ENCODE measurements at regions not wholly inside any gene's neighbourhood (a gene's known extent, or its start where the extent isn't known, plus 50 kb on each side); places are given as distances from the start of the nearest gene placed in this dataset.

DNA sequence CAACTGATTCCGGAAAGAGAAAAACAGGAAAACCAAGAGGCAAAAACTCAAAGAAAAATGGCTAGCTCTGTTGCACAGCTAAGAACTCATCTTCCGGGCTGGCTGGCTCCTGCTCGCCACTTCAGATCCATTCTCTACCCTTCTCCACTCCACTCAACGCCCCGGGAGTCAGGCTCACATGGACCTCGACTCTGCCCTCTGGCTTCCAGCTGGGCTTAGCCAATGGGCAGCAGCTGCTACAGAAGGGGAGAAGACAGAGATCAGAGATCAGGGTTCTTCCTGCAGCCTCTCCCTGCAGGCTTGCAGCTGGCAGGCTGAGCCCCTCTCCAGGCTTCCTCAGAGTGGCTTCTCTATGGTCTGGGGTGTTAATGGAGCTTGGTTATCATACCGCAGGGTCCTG is 187.5 kb downstream of the MED10 start:
- no peak overlapping the region for H2AK5ac ChIP-seq (ENCODE audit: insufficient read length, low read length)
- no peak overlapping the region for H3T11ph ChIP-seq (ENCODE audit: low read length)
- no peak overlapping the region for H3K18ac ChIP-seq (ENCODE audit: insufficient read length, low read depth, low read length)
- no peak overlapping the region for H3K9ac ChIP-seq (ENCODE audit: extremely low read depth, insufficient read length, low read length)
- no peaks in the 10 kb centered on the region for H3K9me3 ChIP-seq (ENCODE audit: control insufficient read depth, low read depth, low read length)
- no peak overlapping the region for H3K4me2 ChIP-seq (ENCODE audit: insufficient read depth, insufficient read length, low read length)
- H2AFZ ChIP-seq (ENCODE audit: low read length): no peak overlapping the region
- H2BK120ac ChIP-seq (ENCODE audit: low read depth, low read length, poor library complexity, severe bottlenecking): no peak overlapping the region
- Mint-ChIP-seq H3K36me3 (ENCODE audit: insufficient read depth in 1 of 3, low read depth in 3 of 3) (no peaks in the 10 kb centered on the region; a peak in 1 of 7 replicates), H3K4me1 (peaks cover 11 to 15% of the 10 kb centered on the region in 2 experiments), H3K9me3 (no peaks in the 10 kb centered on the region), H3K27me3 (ENCODE audit: low read depth) (no peaks in the 10 kb centered on the region), H3K4me3 (no peak overlapping the region), H3K27ac (0 out of 7 replicates have a peak overlapping the region, but pooled peaks of 1 of the 3 experiments have one; percentile 81)
- H3K4me1 ChIP-seq (ENCODE audit: insufficient read depth, low read length): no peaks in the 10 kb centered on the region
- peak; percentile 51 for DNase-seq
- no peak overlapping the region for H4K8ac ChIP-seq (replicated peaks; ENCODE audit: insufficient read length, low read depth, low read length)
- H3K79me1 ChIP-seq (ENCODE audit: insufficient read depth, low read depth, low read length, poor library complexity, severe bottlenecking): no peaks in the 10 kb centered on the region
- TF ChIP-seq CTCF (conservative IDR thresholded peaks at IDR 0.05): no peak
- no peak overlapping the region for H3K23ac ChIP-seq (ENCODE audit: insufficient read length, low read depth, low read length)
- no peak overlapping the region for H4K91ac ChIP-seq (ENCODE audit: insufficient read length, low read depth, low read length)
- H3K56ac ChIP-seq (ENCODE audit: insufficient read length, low read depth, low read length): no peak overlapping the region
- H2BK12ac ChIP-seq (ENCODE audit: insufficient read length, low read depth, low read length): no peak overlapping the region
- no peak overlapping the region for H2BK5ac ChIP-seq (ENCODE audit: insufficient read length, low read length)
- no peak overlapping the region for H3K4ac ChIP-seq (ENCODE audit: low read depth, low read length)
- no peak overlapping the region for H3K27ac ChIP-seq (ENCODE audit: insufficient read length, low read depth, low read length)
- WGBS (ENCODE audit: extremely low coverage, insufficient read length, low lambda C conversion rate): no CpG with 5 or more reads among the region's 7 CpGs
- H4K5ac ChIP-seq (ENCODE audit: insufficient read length, low read depth, low read length): no peak overlapping the region
- H3K14ac ChIP-seq (ENCODE audit: insufficient read depth, low read length): no peak overlapping the region
- no peaks in the 10 kb centered on the region for H3K27me3 ChIP-seq (ENCODE audit: insufficient read depth, low read length)
- no peaks in the 10 kb centered on the region for H3K23me2 ChIP-seq (ENCODE audit: insufficient read length, low read depth, low read length, poor library complexity, severe bottlenecking)
- no peaks in the 10 kb centered on the region for H3K79me2 ChIP-seq (ENCODE audit: insufficient read depth, low read length)
- H4K20me1 ChIP-seq (ENCODE audit: control insufficient read depth, insufficient read depth, insufficient read length): no peaks in the 10 kb centered on the region
- no peak overlapping the region for H2BK15ac ChIP-seq (ENCODE audit: low read depth, low read length)
- H2BK20ac ChIP-seq (ENCODE audit: low read depth, low read length, poor library complexity, severe bottlenecking): no peak overlapping the region
